H1 (cell line): ENCODE measurements at regions not wholly inside any gene's neighbourhood (a gene's known extent, or its start where the extent isn't known, plus 50 kb on each side); places are given as distances from the start of the nearest gene placed in this dataset.

Experiments used
- FOSL1 ChIP-seq: IDR thresholded peaks from 2 replicates; pipeline ENCODE4 v1.6.1; 2011; ENCODE audit warnings: mild to moderate bottlenecking, low read depth, low read length, moderate library complexity; ENCODE audit not compliant: insufficient read depth
- POU5F1 ChIP-seq: IDR thresholded peaks from 2 replicates; pipeline ENCODE4 v1.6.1; 2011; ENCODE audit warnings: low read depth, mild to moderate bottlenecking, low read length, moderate library complexity
- TF ChIP-seq, protein P1 (sequence below): IDR thresholded peaks from 2 replicates; pipeline ENCODE4 v1.6.1; 2012; ENCODE audit warnings: low read length, inconsistent platforms

DNA sequence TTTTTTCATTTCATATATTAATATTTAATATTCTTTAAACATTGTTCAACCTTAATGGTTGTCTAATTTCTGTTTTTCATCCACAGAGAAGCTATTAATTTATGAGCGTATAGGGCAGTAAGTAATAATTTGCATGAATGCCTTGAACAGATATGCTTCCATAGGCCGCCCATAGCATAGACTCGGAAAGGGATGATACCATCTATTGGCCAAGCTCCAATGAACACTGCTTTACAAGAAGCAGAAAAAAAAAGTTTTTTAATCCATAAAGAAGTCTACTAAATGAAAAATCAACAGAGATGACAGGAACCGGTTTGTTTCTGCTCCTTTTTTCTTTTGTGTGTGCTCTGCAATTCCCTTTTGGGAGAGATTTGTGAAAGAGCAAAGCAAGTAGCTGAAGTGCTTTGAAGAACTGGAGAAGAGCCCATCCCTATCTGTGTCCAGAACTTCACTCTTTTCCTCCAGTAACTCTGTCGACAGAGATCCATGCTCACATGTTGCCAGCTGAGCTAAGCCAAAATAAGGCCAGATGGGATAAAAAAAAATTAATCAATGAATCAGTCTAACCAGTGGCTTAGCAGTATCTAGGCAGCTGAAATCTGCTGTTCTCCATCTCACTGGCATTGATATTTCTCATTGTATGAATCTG lies 215.9 kb upstream of the SOX21 start (continued):
- TF ChIP-seq, protein P1, sequence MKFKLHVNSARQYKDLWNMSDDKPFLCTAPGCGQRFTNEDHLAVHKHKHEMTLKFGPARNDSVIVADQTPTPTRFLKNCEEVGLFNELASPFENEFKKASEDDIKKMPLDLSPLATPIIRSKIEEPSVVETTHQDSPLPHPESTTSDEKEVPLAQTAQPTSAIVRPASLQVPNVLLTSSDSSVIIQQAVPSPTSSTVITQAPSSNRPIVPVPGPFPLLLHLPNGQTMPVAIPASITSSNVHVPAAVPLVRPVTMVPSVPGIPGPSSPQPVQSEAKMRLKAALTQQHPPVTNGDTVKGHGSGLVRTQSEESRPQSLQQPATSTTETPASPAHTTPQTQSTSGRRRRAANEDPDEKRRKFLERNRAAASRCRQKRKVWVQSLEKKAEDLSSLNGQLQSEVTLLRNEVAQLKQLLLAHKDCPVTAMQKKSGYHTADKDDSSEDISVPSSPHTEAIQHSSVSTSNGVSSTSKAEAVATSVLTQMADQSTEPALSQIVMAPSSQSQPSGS, result no peak
- no peak for TF ChIP-seq FOSL1
- TF ChIP-seq POU5F1, result no peak
